HG02884 (cell line): ENCODE measurements at regions not wholly inside any gene's neighbourhood (a gene's known extent, or its start where the extent isn't known, plus 50 kb on each side); places are given as distances from the start of the nearest gene placed in this dataset.
"Not testable (repeated sequence)": the region's sequence is repeated elsewhere in the genome, so short reads cannot be mapped to it uniquely, and the experiment has no call there.

Experiments used
- ATAC-seq: cut with Tn5 transposase; IDR thresholded peaks from one replicate; pipeline ENCODE4 v1.9.1; 2021; ENCODE audit warnings: mild to moderate bottlenecking, moderate library complexity; ENCODE audit not compliant: unreplicated experiment

DNA sequence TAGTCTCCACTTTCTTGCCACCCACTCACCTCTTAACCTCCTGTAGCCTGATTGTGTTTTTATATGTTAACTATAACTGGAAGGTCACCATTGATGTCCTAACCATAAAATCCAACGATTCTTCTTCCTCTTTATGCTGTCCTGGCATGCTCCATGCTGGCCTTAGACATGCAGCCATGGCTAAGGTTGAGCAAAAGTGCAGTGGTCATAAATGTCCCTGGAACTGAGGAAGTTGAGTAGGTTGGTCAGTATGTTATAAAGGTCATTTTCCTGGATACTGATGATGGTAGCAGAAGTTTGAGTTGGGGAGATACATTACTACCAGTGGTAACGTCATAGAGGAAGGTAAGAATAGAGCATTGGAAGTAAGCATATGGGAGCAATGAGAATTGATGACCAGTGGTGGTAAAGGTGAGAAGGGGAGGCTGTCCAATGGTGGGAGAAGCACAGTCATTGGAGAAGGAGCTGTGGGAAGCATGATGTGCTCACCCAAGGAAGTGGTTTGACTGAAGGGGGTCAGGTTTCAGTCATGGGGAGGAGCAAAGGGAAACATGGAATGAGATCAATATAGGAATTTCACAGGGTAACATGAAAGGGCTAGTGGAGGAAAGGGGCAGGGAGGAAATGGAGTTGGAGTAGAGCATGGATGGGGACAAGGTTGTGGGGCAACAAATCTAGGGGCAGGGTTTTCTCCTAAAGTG is 240.8 kb downstream of the DACT1 start:
- ATAC-seq, result no peak

- ATAC-seq, result no peak
These were observed 243.7 kb downstream of the DACT1 start for GRCh38 chr14:58881433-58881832.

- no peak for ATAC-seq
These were observed 244.8 kb downstream of the DACT1 start for GRCh38 chr14:58882577-58883018.

GRCh38 chr14:58884442-58884841 is 246.7 kb downstream of the DACT1 start:
- ATAC-seq, result no peak

GRCh38 chr14:58887931-58888330 is 250.2 kb downstream of the DACT1 start:
- no peak for ATAC-seq

DNA sequence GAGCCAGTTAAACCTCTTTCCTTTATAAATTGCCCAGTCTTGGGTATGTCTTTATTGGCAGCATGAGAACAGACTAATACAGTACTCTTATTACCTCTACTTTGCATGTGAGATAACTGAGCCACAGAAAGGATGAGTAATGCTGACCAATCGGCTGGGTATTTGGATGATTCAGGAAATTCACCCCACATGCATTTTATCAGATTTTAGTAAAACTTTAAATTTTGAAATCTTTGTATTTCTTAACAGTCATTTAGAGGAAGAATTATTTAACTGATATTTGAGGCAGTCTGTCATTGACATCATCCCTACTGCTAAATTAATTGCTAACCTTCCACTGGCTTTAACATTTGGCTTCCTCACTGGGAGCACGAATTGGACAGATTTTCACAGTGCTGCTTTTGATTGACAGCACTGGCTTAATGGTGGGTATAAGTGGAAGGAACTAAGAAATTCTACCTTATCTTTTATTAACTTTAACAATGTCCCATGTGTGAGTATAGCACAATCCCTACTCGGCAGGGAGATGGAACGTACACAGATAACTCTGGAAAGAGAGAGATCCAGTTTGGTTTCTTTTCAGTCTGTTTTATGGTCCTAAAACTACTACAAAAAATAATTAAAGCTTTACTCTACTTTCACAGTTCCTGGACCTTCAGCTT is 261.0 kb downstream of the DACT1 start:
- ATAC-seq, result no peak

GRCh38 chr14:58899317-58899713 is 261.6 kb downstream of the DACT1 start:
- no peak for ATAC-seq

DNA sequence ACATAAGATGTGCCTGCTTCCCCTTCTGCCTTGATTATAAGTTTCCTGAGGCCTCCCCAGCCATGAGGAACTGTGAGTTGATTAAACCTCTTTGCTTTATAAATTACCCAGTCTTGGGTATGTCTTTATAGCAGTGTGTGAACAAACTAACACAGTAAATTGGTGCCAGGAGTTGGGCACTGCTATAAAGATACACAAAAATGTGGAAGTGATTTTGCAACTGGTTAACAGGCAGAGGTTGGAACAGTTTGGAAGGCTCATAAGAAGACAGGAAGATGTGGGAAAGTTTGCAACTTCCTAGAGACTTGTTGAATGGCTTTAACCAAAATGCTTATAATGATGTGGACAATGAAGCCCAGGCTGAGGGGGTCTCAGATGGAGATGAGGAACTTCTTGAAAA is 264.1 kb downstream of the DACT1 start:
- ATAC-seq, result no peak

GRCh38 chr14:58904776-58905175 is 267.0 kb downstream of the DACT1 start:
- no peak for ATAC-seq

GRCh38 chr14:58907803-58908202 is 270.0 kb downstream of the DACT1 start:
- no peak for ATAC-seq

- no peak for ATAC-seq
These were observed 274.5 kb downstream of the DACT1 start for GRCh38 chr14:58912287-58912686.

GRCh38 chr14:58912799-58913432 is 275.2 kb downstream of the DACT1 start:
- no peak for ATAC-seq

GRCh38 chr14:58914279-58914855 is 274.1 kb upstream of the DAAM1 start:
- ATAC-seq, result no peak

- no peak for ATAC-seq
These were observed 272.8 kb upstream of the DAAM1 start for GRCh38 chr14:58915646-58916045.

- no peak for ATAC-seq
These were observed 270.3 kb upstream of the DAAM1 start for GRCh38 chr14:58918066-58918738.

DNA sequence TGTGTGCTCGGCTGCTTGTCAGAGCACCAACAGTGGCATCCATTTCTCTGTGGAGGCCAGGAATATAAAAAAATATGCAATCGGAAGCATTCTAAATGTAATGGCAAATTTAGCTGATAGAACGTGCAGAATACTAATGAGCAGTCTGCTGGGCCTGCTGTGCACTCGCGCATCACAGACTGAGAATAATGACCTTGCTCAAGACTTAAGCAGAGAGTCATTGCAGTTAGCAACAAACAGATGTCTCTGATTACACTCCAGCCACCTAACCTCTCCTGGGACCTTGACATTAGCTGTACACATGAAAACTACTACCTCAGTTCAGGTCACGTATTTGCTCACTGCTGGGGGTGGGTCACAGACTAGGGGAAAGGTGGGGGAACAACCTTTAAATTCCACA is 269.2 kb upstream of the DAAM1 start:
- no peak for ATAC-seq

- ATAC-seq, result no peak
These were observed 268.2 kb upstream of the DAAM1 start for GRCh38 chr14:58920230-58920629.

DNA sequence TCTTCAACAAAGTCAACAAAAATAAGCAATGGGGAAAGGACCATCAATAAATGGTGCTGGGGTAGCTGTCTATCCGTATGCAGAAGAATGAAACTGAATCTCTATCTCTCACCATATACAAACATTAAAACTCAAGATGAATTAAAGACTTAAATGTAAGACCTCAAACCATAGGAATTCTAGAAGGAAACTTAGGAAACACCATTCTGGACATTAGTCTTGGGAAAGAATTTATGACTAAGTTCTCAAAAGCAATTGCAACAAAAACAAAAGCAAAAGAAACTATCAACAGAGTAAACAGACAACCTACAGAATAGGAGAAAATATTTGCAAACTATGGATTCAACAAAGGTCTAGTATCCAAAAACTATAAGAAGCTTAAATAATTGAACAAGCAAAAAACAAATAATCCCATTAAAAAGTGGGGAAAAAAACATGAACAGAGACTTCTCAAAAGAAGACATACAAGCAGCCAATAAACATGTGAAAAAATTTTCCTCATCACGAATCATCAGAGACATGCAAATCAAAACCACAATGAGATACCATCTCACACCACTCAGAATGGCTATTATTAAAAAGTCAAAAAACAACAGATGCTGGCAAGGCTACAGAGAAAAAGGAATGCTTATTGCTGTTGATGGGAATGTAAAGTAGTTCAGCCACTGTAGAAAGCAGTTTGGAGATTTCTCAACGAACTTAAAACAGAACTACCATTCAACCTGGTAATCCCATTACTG is 266.1 kb upstream of the DAAM1 start:
- not testable (repeated sequence) for ATAC-seq

DNA sequence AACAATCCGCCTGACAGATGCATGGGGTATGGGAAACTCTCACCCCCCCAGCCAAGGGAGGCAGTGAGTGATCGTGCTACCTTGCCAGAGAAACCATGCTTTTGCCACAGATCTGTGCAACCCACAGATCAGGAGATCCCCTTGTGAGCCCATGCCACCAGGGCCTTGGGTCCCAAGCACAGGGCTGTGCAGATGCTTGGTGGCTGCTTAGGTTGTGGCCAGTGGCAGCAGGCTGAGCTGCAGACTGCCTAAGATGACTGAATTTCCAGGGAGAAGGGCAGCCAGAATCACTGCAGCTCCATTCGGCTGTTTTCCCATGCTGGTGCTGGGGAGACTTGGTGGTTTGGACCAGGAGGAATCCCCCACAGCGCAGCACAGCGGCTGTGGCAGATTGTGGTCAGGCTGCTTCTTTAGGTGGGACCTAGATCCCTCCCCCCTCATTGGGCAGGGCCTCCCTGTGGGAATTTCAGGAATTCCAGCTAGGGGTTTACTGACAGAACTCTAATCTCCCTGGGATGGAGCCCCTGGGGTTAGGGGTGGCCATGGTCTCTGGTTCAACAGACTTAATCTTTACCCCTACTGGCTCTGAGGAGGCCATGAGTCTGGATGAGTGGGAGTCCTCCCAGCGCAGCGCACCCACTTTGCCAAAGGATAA is 264.6 kb upstream of the DAAM1 start:
- ATAC-seq, result no peak

DNA sequence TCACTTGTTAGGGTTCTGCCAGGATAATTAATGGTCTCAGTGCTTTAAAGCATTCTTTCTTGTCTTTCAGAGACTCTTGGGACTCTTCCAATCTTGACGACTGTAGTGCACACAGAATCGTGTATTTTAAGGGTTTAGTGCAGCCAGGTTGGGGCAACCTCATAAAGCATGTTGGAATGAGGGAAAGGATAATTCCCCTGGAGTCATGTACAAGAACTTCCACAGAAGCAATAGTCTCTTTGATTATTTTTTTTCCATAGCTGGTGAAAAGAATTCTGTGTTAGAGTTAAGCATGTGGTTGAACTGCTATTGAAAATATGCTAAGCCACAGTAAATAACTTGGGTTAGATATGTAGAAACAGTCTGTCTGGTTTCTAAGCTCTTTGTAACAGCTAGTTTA is 246.8 kb upstream of the DAAM1 start:
- no peak for ATAC-seq
